H9 (cell line): ENCODE measurements at regions not wholly inside any gene's neighbourhood (a gene's known extent, or its start where the extent isn't known, plus 50 kb on each side); places are given as distances from the start of the nearest gene placed in this dataset.
"Not testable (repeated sequence)": the region's sequence is repeated elsewhere in the genome, so short reads cannot be mapped to it uniquely, and the experiment has no call there.

Experiments used
- DNase-seq: peaks from one replicate; pipeline ENCODE4 v3.0.0-alpha.2; 2017
- H2AFZ ChIP-seq: one replicate; pipeline ENCODE4 v1.6.1; 2013; ENCODE audit warnings: mild to moderate bottlenecking, low read length, control low read depth, moderate library complexity
- H2AK5ac ChIP-seq: 2 replicates; pipeline ENCODE4 v1.6.1; 2013; ENCODE audit warnings: low read length, control low read depth, mixed read lengths; ENCODE audit not compliant: insufficient read length
- H2BK120ac ChIP-seq: one replicate; pipeline ENCODE4 v1.6.1; 2013; ENCODE audit warnings: low read depth, mild to moderate bottlenecking, low read length, control low read depth, inconsistent platforms; ENCODE audit not compliant: poor library complexity, severe bottlenecking
- H2BK12ac ChIP-seq: 2 replicates; pipeline ENCODE4 v1.6.1; 2013; ENCODE audit warnings: low read length, control low read depth, mixed read lengths, low read depth; ENCODE audit not compliant: insufficient read length
- H2BK15ac ChIP-seq: 2 replicates; pipeline ENCODE4 v1.6.1; 2013; ENCODE audit warnings: low read depth, low read length, control low read depth
- H2BK20ac ChIP-seq: one replicate; pipeline ENCODE4 v1.6.1; 2013; ENCODE audit warnings: low read depth, mild to moderate bottlenecking, low read length, control low read depth, inconsistent platforms; ENCODE audit not compliant: poor library complexity, severe bottlenecking
- H2BK5ac ChIP-seq: 2 replicates; pipeline ENCODE4 v1.6.1; 2013; ENCODE audit warnings: low read length, control low read depth, mixed read lengths; ENCODE audit not compliant: insufficient read length
- H3K14ac ChIP-seq: 2 replicates; pipeline ENCODE4 v1.6.1; 2013; ENCODE audit warnings: low read length, control low read depth; ENCODE audit not compliant: insufficient read depth
- H3K18ac ChIP-seq: 2 replicates; pipeline ENCODE4 v1.6.1; 2013; ENCODE audit warnings: low read depth, mild to moderate bottlenecking, mixed read lengths, low read length, control low read depth; ENCODE audit not compliant: insufficient read length
- H3K23ac ChIP-seq: 2 replicates; pipeline ENCODE4 v1.6.1; 2013; ENCODE audit warnings: low read length, control low read depth, mixed read lengths, low read depth; ENCODE audit not compliant: insufficient read length
- H3K23me2 ChIP-seq: 2 replicates; pipeline ENCODE4 v1.6.1; 2013; ENCODE audit warnings: low read depth, mild to moderate bottlenecking, mixed read lengths, low read length, control low read depth; ENCODE audit not compliant: insufficient read length, poor library complexity, severe bottlenecking
- H3K27ac ChIP-seq: 2 replicates; pipeline ENCODE4 v1.5.1; 2013; ENCODE audit warnings: low read length, control low read depth, mixed read lengths, low read depth; ENCODE audit not compliant: insufficient read length
- H3K27me3 ChIP-seq: 2 replicates; pipeline ENCODE4 v1.6.1; 2013; ENCODE audit warnings: low read length, control low read depth, inconsistent platforms; ENCODE audit not compliant: insufficient read depth
- H3K4ac ChIP-seq: 2 replicates; pipeline ENCODE4 v1.6.1; 2013; ENCODE audit warnings: low read depth, mild to moderate bottlenecking, control low read depth, inconsistent platforms, low read length, moderate library complexity
- H3K4me1 ChIP-seq: 2 replicates; pipeline ENCODE4 v1.6.1; 2013; ENCODE audit warnings: low read length, control low read depth, inconsistent platforms; ENCODE audit not compliant: insufficient read depth
- H3K4me2 ChIP-seq: 2 replicates; pipeline ENCODE4 v1.6.1; 2013; ENCODE audit warnings: low read length, control low read depth, mixed read lengths; ENCODE audit not compliant: insufficient read length, insufficient read depth
- H3K56ac ChIP-seq: 2 replicates; pipeline ENCODE4 v1.6.1; 2013; ENCODE audit warnings: low read depth, mild to moderate bottlenecking, mixed read lengths, low read length, control low read depth; ENCODE audit not compliant: insufficient read length
- H3K79me1 ChIP-seq: 2 replicates; pipeline ENCODE4 v1.6.1; 2013; ENCODE audit warnings: low read depth, mild to moderate bottlenecking, moderate library complexity, low read length, control low read depth, inconsistent platforms; ENCODE audit not compliant: insufficient read depth, poor library complexity, severe bottlenecking
- H3K79me2 ChIP-seq: 2 replicates; pipeline ENCODE4 v1.6.1; 2013; ENCODE audit warnings: low read length, control low read depth, inconsistent platforms; ENCODE audit not compliant: insufficient read depth
- H3K9ac ChIP-seq: 2 replicates; pipeline ENCODE4 v1.6.1; 2013; ENCODE audit warnings: low read length, control low read depth, mixed read lengths; ENCODE audit not compliant: insufficient read length; ENCODE audit errors: extremely low read depth
- H3K9me3 ChIP-seq: one replicate; pipeline ENCODE4 v1.6.1; 2013; ENCODE audit warnings: low read depth, low read length, inconsistent platforms; ENCODE audit not compliant: control insufficient read depth
- H3T11ph ChIP-seq: one replicate; pipeline ENCODE4 v1.6.1; 2013; ENCODE audit warnings: mild to moderate bottlenecking, low read length, control low read depth, inconsistent platforms
- H4K20me1 ChIP-seq: one replicate; pipeline ENCODE4 v1.6.1; 2013; ENCODE audit not compliant: control insufficient read depth, insufficient read length, insufficient read depth
- H4K5ac ChIP-seq: 2 replicates; pipeline ENCODE4 v1.6.1; 2013; ENCODE audit warnings: low read depth, mild to moderate bottlenecking, mixed read lengths, low read length, control low read depth; ENCODE audit not compliant: insufficient read length
- H4K8ac ChIP-seq: replicated peaks from 2 replicates; pipeline ENCODE4 v1.6.1; 2013; ENCODE audit warnings: low read length, control low read depth, mixed read lengths, low read depth; ENCODE audit not compliant: insufficient read length
- H4K91ac ChIP-seq: 2 replicates; pipeline ENCODE4 v1.6.1; 2013; ENCODE audit warnings: low read depth, mild to moderate bottlenecking, moderate library complexity, mixed read lengths, low read length, control low read depth; ENCODE audit not compliant: insufficient read length
- H3K27ac Mint-ChIP-seq, 3 experiments: 2 replicates in 2 of 3; 3 replicates in 1 of 3; pipeline ENCODE4 v1.8.0; 2020 to 2021; ENCODE audit warnings: mixed read lengths in 3 of 3, mild to moderate bottlenecking in 1 of 3, moderate library complexity in 1 of 3
- H3K27me3 Mint-ChIP-seq: 2 replicates; pipeline ENCODE4 v1.8.0; 2021; ENCODE audit warnings: low read depth, mild to moderate bottlenecking, moderate library complexity, mixed read lengths
- H3K36me3 Mint-ChIP-seq, 3 experiments: 2 replicates in 2 of 3; 3 replicates in 1 of 3; pipeline ENCODE4 v1.8.0; 2020 to 2021; ENCODE audit warnings: low read depth in 3 of 3, mixed read lengths in 3 of 3; ENCODE audit not compliant: insufficient read depth in 1 of 3
- H3K4me1 Mint-ChIP-seq, 2 experiments: 2 replicates each; pipeline ENCODE4 v1.8.0; 2020; ENCODE audit warnings: mixed read lengths in 2 of 2
- H3K4me3 Mint-ChIP-seq, 2 experiments: 2 replicates in 1 of 2; 3 replicates in 1 of 2; pipeline ENCODE4 v1.8.0; 2020 to 2021; ENCODE audit warnings: mild to moderate bottlenecking in 2 of 2, mixed read lengths in 2 of 2, moderate library complexity in 1 of 2
- H3K9me3 Mint-ChIP-seq, 2 experiments: 2 replicates in 1 of 2; 3 replicates in 1 of 2; pipeline ENCODE4 v1.8.0; 2020; ENCODE audit warnings: mild to moderate bottlenecking in 2 of 2, mixed read lengths in 2 of 2, moderate library complexity in 1 of 2
- CTCF ChIP-seq: fragments of 200-600 bp; sonication (generic); conservative IDR thresholded peaks from 3 replicates; pipeline ENCODE4 v1.8.0; 2021; ENCODE audit warnings: antibody characterized with exemption, mild to moderate bottlenecking
- WGBS: extraction: QIAGEN DNeasy Blood & Tissue Kit; methylation state at CpG from one replicate; pipeline ENCODE4 v1.1.7; 2013; ENCODE audit warnings: missing lambda C conversion rate, low lambda C conversion rate, mixed read lengths; ENCODE audit not compliant: insufficient read length; ENCODE audit errors: extremely low coverage; 5-methylcytosine and 5-hydroxymethylcytosine counted together

- H3K27me3 Mint-ChIP-seq: no peaks in the 10 kb centered on the region
- H3K79me1 ChIP-seq: no peaks in the 10 kb centered on the region
- no peak overlapping the region for H4K8ac ChIP-seq
- H3K23ac ChIP-seq: no peak overlapping the region
- H3K9ac ChIP-seq: no peak overlapping the region
- no peak overlapping the region for H2BK120ac ChIP-seq
- no peak overlapping the region for H2AFZ ChIP-seq
- H4K20me1 ChIP-seq: no peaks in the 10 kb centered on the region
- H4K5ac ChIP-seq: no peak overlapping the region
- H3K4ac ChIP-seq: no peak overlapping the region
- no peak overlapping the region for H4K91ac ChIP-seq
- no peak overlapping the region for H2AK5ac ChIP-seq
- H3K27ac ChIP-seq: no peak overlapping the region
- H3K4me1 Mint-ChIP-seq: peaks cover 34 to 50% of the 10 kb centered on the region in 2 experiments
- H3K56ac ChIP-seq: no peak overlapping the region
- peak overlapping the region; percentile 41 for H2BK5ac ChIP-seq
- no peak overlapping the region for H2BK15ac ChIP-seq
- no peaks in the 10 kb centered on the region; the same call in 1 of the 2 replicates for H3K4me1 ChIP-seq
- no peak overlapping the region for H3T11ph ChIP-seq
- no peak overlapping the region for H3K14ac ChIP-seq
- H3K9me3 Mint-ChIP-seq: no peaks in the 10 kb centered on the region
- no peaks in the 10 kb centered on the region for H3K36me3 Mint-ChIP-seq
- H3K4me2 ChIP-seq: no peak overlapping the region
- WGBS: no CpG with 5 or more reads among the region's 4 CpGs
- H3K79me2 ChIP-seq: no peaks in the 10 kb centered on the region
- H2BK20ac ChIP-seq: no peak overlapping the region
- peak overlapping the region; percentile 35 for H2BK12ac ChIP-seq
- H3K18ac ChIP-seq: no peak overlapping the region
- no peak overlapping the region for H3K4me3 Mint-ChIP-seq
- H3K23me2 ChIP-seq: no peaks in the 10 kb centered on the region
- TF ChIP-seq CTCF: no peak
- no peak for DNase-seq
- H3K27me3 ChIP-seq: no peaks in the 10 kb centered on the region
- peak overlapping the region; percentile 11 to 85 (median 43); a peak in 6 of 7 replicates for H3K27ac Mint-ChIP-seq
- no peaks in the 10 kb centered on the region for H3K9me3 ChIP-seq
Measured at GRCh38 chr7:84911077-84911476, 275.8 kb downstream of the SEMA3D start.

- H3K4me1 ChIP-seq, H4K8ac ChIP-seq, H2AFZ ChIP-seq, H2BK12ac ChIP-seq, H3K23ac ChIP-seq, H3K4me3 Mint-ChIP-seq, H3K79me2 ChIP-seq, H3K27me3 ChIP-seq, H3K4me2 ChIP-seq, H3K36me3 Mint-ChIP-seq, H3K9me3 ChIP-seq, H3K9ac ChIP-seq, H3K56ac ChIP-seq, H2AK5ac ChIP-seq, H2BK120ac ChIP-seq, H4K5ac ChIP-seq, H4K91ac ChIP-seq, H4K20me1 ChIP-seq, H2BK20ac ChIP-seq, H3K27ac ChIP-seq, H2BK5ac ChIP-seq, H3T11ph ChIP-seq, H3K4ac ChIP-seq, H3K23me2 ChIP-seq, H3K9me3 Mint-ChIP-seq, H3K27me3 Mint-ChIP-seq, H2BK15ac ChIP-seq, H3K79me1 ChIP-seq, H3K14ac ChIP-seq, DNase-seq, H3K18ac ChIP-seq: not testable (repeated sequence)
- no CpG with 5 or more reads among the region's 5 CpGs for WGBS
- Mint-ChIP-seq H3K4me1 (peaks cover 28 to 44% of the 10 kb centered on the region in 2 experiments), H3K27ac (peak overlapping the region in 2 of 3 experiments; percentile 39 to 41; a peak in 1 of 7 replicates)
Measured at GRCh38 chr7:84910322-84910721, 276.5 kb downstream of the SEMA3D start.
